A549 (cell line): ENCODE measurements at regions not wholly inside any gene's neighbourhood (a gene's known extent, or its start where the extent isn't known, plus 50 kb on each side); places are given as distances from the start of the nearest gene placed in this dataset.

Experiments
- ATAC-seq, 2 experiments: fragments of 200-7000 bp in 1 of 2; fragments of >200 bp in 1 of 2; cut with Nextera tagmentation in 1 of 2; cut with Tn5 transposase in 1 of 2; 3 replicates each; pipeline versions ENCODE4 v1.8.0 to v1.9.1; 2018 to 2020; ENCODE audit warnings: mild to moderate bottlenecking in 1 of 2, moderate library complexity in 1 of 2
- CTCF ChIA-PET: fragments of 300-600 bp; sonication (Branson Sonifier 250); formaldehyde crosslinking; extraction: SDS; loops from one replicate; lab custom pipeline; 2021; ENCODE audit warnings: antibody characterized with exemption, inconsistent platforms; lab: Yijun Ruan, JAX
- POLR2A ChIA-PET: fragments of 350-600 bp; formaldehyde crosslinking; extraction: SDS; loops from one replicate; lab custom pipeline; 2021; ENCODE audit warnings: antibody characterized with exemption, inconsistent platforms; lab: Yijun Ruan, JAX
- DNase-seq, 2 experiments: peaks; one replicate each; pipeline versions ENCODE4 v3.0.0 to v3.0.0-alpha.2; 2011 to 2016; ENCODE audit warnings: low read depth in 1 of 2, low spot score in 1 of 2
- FAIRE-seq: peaks from 2 replicates; lab custom pipeline; 2011; peaks lifted over from hg19 to GRCh38; lab: Jason Lieb, UNC
- H3K27ac ChIP-seq, 2 experiments: fragments of >200 bp; sonication (Bioruptor Twin); formaldehyde crosslinking; 3 replicates each; pipeline ENCODE4 v1.5.1; 2016 to 2017
- H3K4me1 ChIP-seq: fragments of >200 bp; sonication (Bioruptor Twin); formaldehyde crosslinking; 3 replicates; pipeline ENCODE4 v1.6.1; 2016
- H3K4me2 ChIP-seq: fragments of >200 bp; sonication (Bioruptor Twin); formaldehyde crosslinking; 3 replicates; pipeline ENCODE4 v1.6.1; 2016
- H3K4me3 ChIP-seq: fragments of >200 bp; sonication (Bioruptor Twin); formaldehyde crosslinking; 3 replicates; pipeline ENCODE4 v1.5.1; 2016
- H3K9me3 ChIP-seq: fragments of >200 bp; sonication (Bioruptor Twin); formaldehyde crosslinking; 3 replicates; pipeline ENCODE4 v1.6.1; 2016
- CBX8 ChIP-seq: fragments of 200-600 bp; sonication (generic); IDR thresholded peaks from 2 replicates; pipeline ENCODE4 v1.6.1; 2016
- CEBPB ChIP-seq, 2 experiments: fragments of >200 bp in 1 of 2; sonication (Bioruptor Twin) in 1 of 2; formaldehyde crosslinking in 1 of 2; IDR thresholded peaks; 2 replicates each; pipeline ENCODE4 v1.6.1; 2012 to 2016
- CTCF ChIP-seq: fragments of >200 bp; sonication (Bioruptor Twin); formaldehyde crosslinking; IDR thresholded peaks from 3 replicates; pipeline ENCODE4 v1.5.1; 2016
- EHF ChIP-seq: fragments of 250-450 bp; sonication (Bioruptor Pico); IDR thresholded peaks from 2 replicates; pipeline ENCODE4 v1.5.0; 2020; ENCODE audit warnings: mild to moderate bottlenecking
- EHMT2 ChIP-seq: fragments of 200-600 bp; sonication (generic); IDR thresholded peaks from 2 replicates; pipeline ENCODE4 v1.6.1; 2016; ENCODE audit warnings: antibody characterized with exemption, low read depth, mild to moderate bottlenecking, moderate library complexity
- EP300 ChIP-seq, 2 experiments: fragments of >200 bp; sonication (Bioruptor Twin); formaldehyde crosslinking; IDR thresholded peaks; 2 replicates in 1 of 2; 3 replicates in 1 of 2; pipeline ENCODE4 v1.6.1; 2016 to 2017
- FOSB ChIP-seq: fragments of 250-450 bp; sonication (Bioruptor Pico); IDR thresholded peaks from 2 replicates; pipeline ENCODE4 v1.5.0; 2020; ENCODE audit warnings: mild to moderate bottlenecking, moderate library complexity
- FOXS1 ChIP-seq: fragments of 250-450 bp; sonication (Bioruptor Pico); IDR thresholded peaks from 2 replicates; pipeline ENCODE4 v1.5.0; 2020; ENCODE audit warnings: mild to moderate bottlenecking, moderate library complexity
- GATA3 ChIP-seq: IDR thresholded peaks from 2 replicates; pipeline ENCODE4 v1.6.1; 2012; ENCODE audit warnings: borderline replicate concordance
- HDAC2 ChIP-seq: fragments of 200-600 bp; sonication (generic); IDR thresholded peaks from 2 replicates; pipeline ENCODE4 v1.6.1; 2016
- HOXB5 ChIP-seq: fragments of 250-450 bp; sonication (Bioruptor Pico); IDR thresholded peaks from 2 replicates; pipeline ENCODE4 v1.5.0; 2020; ENCODE audit warnings: mild to moderate bottlenecking, moderate library complexity
- KDM1A ChIP-seq: fragments of 200-600 bp; sonication (generic); IDR thresholded peaks from 2 replicates; pipeline ENCODE4 v1.6.1; 2016; ENCODE audit warnings: low read depth, mild to moderate bottlenecking
- MAFK ChIP-seq: fragments of 450-650 bp; IDR thresholded peaks from 2 replicates; pipeline ENCODE4 v1.6.1; 2014; ENCODE audit not compliant: partially characterized antibody
- NFE2L2 ChIP-seq: fragments of 150-350 bp; conservative IDR thresholded peaks from 2 replicates; pipeline ENCODE4 v1.6.1; 2014; ENCODE audit warnings: low read length
- NR3C1 ChIP-seq: fragments of >200 bp; sonication (Bioruptor Twin); formaldehyde crosslinking; IDR thresholded peaks from 3 replicates; pipeline ENCODE4 v1.6.1; 2017
- POLR2A ChIP-seq: IDR thresholded peaks from 2 replicates; pipeline ENCODE4 v1.6.1; 2012; ENCODE audit warnings: mild to moderate bottlenecking, low read length
- POLR2AphosphoS2 ChIP-seq: conservative IDR thresholded peaks from 2 replicates; pipeline ENCODE4 v1.6.1; 2012; ENCODE audit warnings: low read length, improper control_type of control experiment, inconsistent platforms
- RARB ChIP-seq: fragments of 250-450 bp; sonication (Bioruptor Pico); IDR thresholded peaks from 2 replicates; pipeline ENCODE4 v1.8.0; 2021; ENCODE audit warnings: mild to moderate bottlenecking, moderate library complexity
- SMC3 ChIP-seq: fragments of >200 bp; sonication (Bioruptor Twin); formaldehyde crosslinking; IDR thresholded peaks from 3 replicates; pipeline ENCODE4 v1.6.1; 2018; ENCODE audit warnings: inconsistent platforms
- TFCP2L1 ChIP-seq: fragments of 250-450 bp; sonication (Bioruptor Pico); IDR thresholded peaks from 2 replicates; pipeline ENCODE4 v1.5.0; 2021; ENCODE audit warnings: mild to moderate bottlenecking
- TP53 ChIP-seq: fragments of 250-450 bp; sonication (Bioruptor Pico); IDR thresholded peaks from 2 replicates; pipeline ENCODE4 v1.5.0; 2021; ENCODE audit warnings: mild to moderate bottlenecking, moderate library complexity
- ZSCAN20 ChIP-seq: fragments of 250-450 bp; sonication (Bioruptor Pico); IDR thresholded peaks from 2 replicates; pipeline ENCODE4 v1.8.0; 2022; ENCODE audit warnings: mild to moderate bottlenecking, moderate library complexity
- WGBS: methylation state at CpG from one replicate; pipeline ENCODE4 v1.1.6; 2017; ENCODE audit errors: missing lambda C conversion rate; 5-methylcytosine and 5-hydroxymethylcytosine counted together
- TF ChIP-seq, protein P1 (sequence below): IDR thresholded peaks from 2 replicates; pipeline ENCODE4 v1.6.1; 2012
- TF ChIP-seq, protein P2 (sequence below): fragments of >200 bp; sonication (Bioruptor Twin); formaldehyde crosslinking; IDR thresholded peaks from 3 replicates; pipeline ENCODE4 v1.6.1; 2016
- TF ChIP-seq, protein P3 (sequence below): fragments of 250-450 bp; sonication (Bioruptor Pico); IDR thresholded peaks from 2 replicates; pipeline ENCODE4 v1.5.0; 2020; ENCODE audit warnings: low read depth, mild to moderate bottlenecking, moderate library complexity
- TF ChIP-seq, protein P4 (sequence below): IDR thresholded peaks from 2 replicates; pipeline ENCODE4 v1.6.1; 2012

DNA sequence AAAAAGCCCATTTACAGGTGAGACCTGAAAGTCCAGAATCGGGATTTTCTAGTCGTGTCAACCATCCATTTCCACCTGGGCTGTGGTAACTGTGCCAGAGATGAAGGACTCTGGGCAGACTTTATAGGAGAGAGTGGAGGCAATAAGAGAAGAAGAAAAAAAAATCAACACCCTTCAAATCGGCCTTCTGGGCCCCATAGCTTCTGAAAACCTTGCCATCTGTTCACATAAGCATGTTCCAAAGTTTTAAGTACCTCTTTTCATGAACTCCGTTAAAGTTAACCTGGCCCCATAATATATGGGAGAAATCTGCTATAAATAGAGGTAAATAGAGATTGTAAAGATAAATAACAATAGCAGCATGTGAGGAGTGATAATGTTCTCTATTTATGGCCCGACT is 470.5 kb downstream of the MIAT start:
- WGBS: 78% methylated on average over 5 of the region's 5 CpGs
- DNase-seq (no peak), ATAC-seq (no peak)
- H3K4me2 ChIP-seq: no peak overlapping the region
- no peak for TF ChIP-seq TP53 (CRISPR knock-in tag)
- TF ChIP-seq CTCF: no peak
- no peak for TF ChIP-seq HDAC2
- TF ChIP-seq FOXS1 (CRISPR knock-in tag): no peak
- TF ChIP-seq NFE2L2: no peak
- no peak for TF ChIP-seq EHF (CRISPR knock-in tag)
- TF ChIP-seq POLR2A: no peak
- TF ChIP-seq NR3C1: no peak
- TF ChIP-seq, all 56 proteins: peak for 0
- peaks cover 53% of the 10 kb centered on the region for H3K4me1 ChIP-seq
- peak overlapping the region; percentile 55 to 90; a peak in 5 of 6 replicates for H3K27ac ChIP-seq
- FAIRE-seq: no peak
- ChIA-PET CTCF (interaction anchor here (1.6 to 2.3 kb wide), 2 partner anchors 9 to 11 kb away, joined by 4 to 5 read pairs; no protein-coding TSS in a partner anchor), POLR2A (no interaction called here)
- H3K9me3 ChIP-seq: no peaks in the 10 kb centered on the region
- H3K4me3 ChIP-seq: no peak overlapping the region

DNA sequence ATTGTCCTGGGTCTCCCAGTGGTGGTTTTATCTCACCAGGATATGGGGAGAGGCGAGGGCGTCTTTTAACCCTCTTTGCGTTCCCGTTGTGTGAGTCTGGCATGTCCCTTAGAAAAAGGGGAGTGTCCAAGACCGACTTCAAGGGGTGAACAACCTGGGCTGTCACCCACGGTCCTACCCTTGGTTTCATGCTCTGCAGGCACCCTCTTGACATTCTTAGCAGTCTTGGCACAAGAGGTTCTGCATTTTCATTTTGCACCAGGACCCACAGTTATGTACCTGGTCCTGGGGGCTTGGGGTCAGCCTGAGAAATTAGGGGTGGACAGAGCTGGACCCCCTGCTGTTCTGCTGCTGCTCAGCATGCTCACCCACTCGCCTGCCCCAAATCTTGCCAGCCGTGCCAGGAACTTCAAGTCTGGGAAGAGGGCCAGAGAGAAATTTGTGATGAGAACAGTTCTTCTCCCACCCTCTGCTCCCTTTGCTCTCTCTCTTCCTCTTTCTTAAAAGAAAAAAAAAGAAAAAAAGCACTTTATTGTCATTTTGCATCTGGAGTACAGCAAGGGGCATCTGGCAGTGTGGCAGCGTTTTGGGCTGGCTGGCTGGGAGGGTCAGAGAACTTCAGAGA is 471.2 kb downstream of the MIAT start:
- 82% methylated on average over 9 of the region's 9 CpGs for WGBS
- H3K4me2 ChIP-seq: peak overlapping the region; percentile 28
- ChIA-PET POLR2A (no interaction called here), CTCF (interaction anchor here (2.3 kb wide), 1 partner anchor 9 kb away, joined by 5 read pairs; no protein-coding TSS in a partner anchor)
- no peak for FAIRE-seq
- no peak for ATAC-seq
- no peaks in the 10 kb centered on the region for H3K9me3 ChIP-seq
- DNase-seq: no peak
- peaks cover 59% of the 10 kb centered on the region for H3K4me1 ChIP-seq
- H3K27ac ChIP-seq: peak overlapping the region; percentile 55 to 90
- H3K4me3 ChIP-seq: no peak overlapping the region
- TF ChIP-seq EP300 (IDR thresholded peaks at IDR 0.05) (no peak), CEBPB (IDR thresholded peaks at IDR 0.05) (no peak), SMC3 (no peak), GATA3 (no peak), KDM1A (no peak), FOSB (CRISPR knock-in tag) (no peak), EHMT2 (no peak), MAFK (no peak), ZSCAN20 (CRISPR knock-in tag) (no peak), RARB (CRISPR knock-in tag) (no peak), TFCP2L1 (CRISPR knock-in tag) (no peak), FOXS1 (CRISPR knock-in tag) (no peak), HOXB5 (no peak), POLR2AphosphoS2 (no peak), CBX8 (no peak), NR3C1 (no peak)
- TF ChIP-seq, protein P1, sequence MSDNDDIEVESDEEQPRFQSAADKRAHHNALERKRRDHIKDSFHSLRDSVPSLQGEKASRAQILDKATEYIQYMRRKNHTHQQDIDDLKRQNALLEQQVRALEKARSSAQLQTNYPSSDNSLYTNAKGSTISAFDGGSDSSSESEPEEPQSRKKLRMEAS: no peak
- TF ChIP-seq, protein P2, sequence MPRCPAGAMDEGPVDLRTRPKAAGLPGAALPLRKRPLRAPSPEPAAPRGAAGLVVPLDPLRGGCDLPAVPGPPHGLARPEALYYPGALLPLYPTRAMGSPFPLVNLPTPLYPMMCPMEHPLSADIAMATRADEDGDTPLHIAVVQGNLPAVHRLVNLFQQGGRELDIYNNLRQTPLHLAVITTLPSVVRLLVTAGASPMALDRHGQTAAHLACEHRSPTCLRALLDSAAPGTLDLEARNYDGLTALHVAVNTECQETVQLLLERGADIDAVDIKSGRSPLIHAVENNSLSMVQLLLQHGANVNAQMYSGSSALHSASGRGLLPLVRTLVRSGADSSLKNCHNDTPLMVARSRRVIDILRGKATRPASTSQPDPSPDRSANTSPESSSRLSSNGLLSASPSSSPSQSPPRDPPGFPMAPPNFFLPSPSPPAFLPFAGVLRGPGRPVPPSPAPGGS: no peak
- TF ChIP-seq, protein P3, sequence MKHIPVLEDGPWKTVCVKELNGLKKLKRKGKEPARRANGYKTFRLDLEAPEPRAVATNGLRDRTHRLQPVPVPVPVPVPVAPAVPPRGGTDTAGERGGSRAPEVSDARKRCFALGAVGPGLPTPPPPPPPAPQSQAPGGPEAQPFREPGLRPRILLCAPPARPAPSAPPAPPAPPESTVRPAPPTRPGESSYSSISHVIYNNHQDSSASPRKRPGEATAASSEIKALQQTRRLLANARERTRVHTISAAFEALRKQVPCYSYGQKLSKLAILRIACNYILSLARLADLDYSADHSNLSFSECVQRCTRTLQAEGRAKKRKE (CRISPR knock-in tag): no peak
- TF ChIP-seq, protein P4, sequence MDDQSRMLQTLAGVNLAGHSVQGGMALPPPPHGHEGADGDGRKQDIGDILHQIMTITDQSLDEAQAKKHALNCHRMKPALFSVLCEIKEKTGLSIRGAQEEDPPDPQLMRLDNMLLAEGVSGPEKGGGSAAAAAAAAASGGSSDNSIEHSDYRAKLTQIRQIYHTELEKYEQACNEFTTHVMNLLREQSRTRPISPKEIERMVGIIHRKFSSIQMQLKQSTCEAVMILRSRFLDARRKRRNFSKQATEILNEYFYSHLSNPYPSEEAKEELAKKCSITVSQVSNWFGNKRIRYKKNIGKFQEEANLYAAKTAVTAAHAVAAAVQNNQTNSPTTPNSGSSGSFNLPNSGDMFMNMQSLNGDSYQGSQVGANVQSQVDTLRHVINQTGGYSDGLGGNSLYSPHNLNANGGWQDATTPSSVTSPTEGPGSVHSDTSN: no peak
